Right cardiac atrium (tissue), 5 donors: ENCODE measurements at regions not wholly inside any gene's neighbourhood (a gene's known extent, or its start where the extent isn't known, plus 50 kb on each side); places are given as distances from the start of the nearest gene placed in this dataset.
A peak's percentile ranks its signal among the peaks of the same experiment; 100 is the strongest.
"Not testable (repeated sequence)": the region's sequence is repeated elsewhere in the genome, so short reads cannot be mapped to it uniquely, and the experiment has no call there.

ENCODE experiments used
- ATAC-seq, 2 donors: fragments of 200-7000 bp; cut with Tn5 transposase; one replicate each; pipeline versions ENCODE4 v1.8.0 to v1.9.1; 2020; ENCODE audit warnings: moderate library complexity in 2 of 2, mild to moderate bottlenecking in 1 of 2
- DNase-seq, 3 donors: peaks; one replicate each; pipeline ENCODE4 v3.0.0-alpha.2; 2020
- H3K27ac ChIP-seq: one replicate; pipeline ENCODE4 v1.5.1; 2013; ENCODE audit warnings: mild to moderate bottlenecking, low read length, control low read depth, moderate library complexity
- H3K27me3 ChIP-seq: one replicate; pipeline ENCODE4 v1.6.1; 2013; ENCODE audit not compliant: control insufficient read depth, insufficient read depth
- H3K4me1 ChIP-seq: one replicate; pipeline ENCODE4 v1.6.1; 2013; ENCODE audit warnings: low read length; ENCODE audit not compliant: control insufficient read depth, insufficient read depth
- H3K4me3 ChIP-seq: one replicate; pipeline ENCODE4 v1.5.1; 2013; ENCODE audit warnings: low read length, control low read depth
- H3K9me3 ChIP-seq: one replicate; pipeline ENCODE4 v1.6.1; 2013; ENCODE audit warnings: low read length; ENCODE audit not compliant: control insufficient read depth
- WGBS: extraction: QIAGEN DNeasy Blood & Tissue Kit; methylation state at CpG from one replicate; pipeline ENCODE4 v1.1.7; 2013; 5-methylcytosine and 5-hydroxymethylcytosine counted together
- intact Hi-C, 4 donors: fragments of 100-400 bp; cut with DNase I; formaldehyde crosslinking; loops; one replicate each; pipeline versions ENCODE4 v1.11.0 to v1.14.0; 2022 to 2023
- donor health status: healthy with polysubstance abuse.
- donor health status: DM: no; HTN: yes; CAD: no.
- donor health status: DM: no; HTN: no; CAD: no.
- donor health status: DM: no; HTN: yes; CAD: no; lungs with severe emphysema.
- donor health status: DM: yes; HTN: yes; CAD: no.

GRCh38 chrY:26491507-26491906 lies 869.6 kb downstream of the CDY1 start:
- H3K4me1 ChIP-seq, intact Hi-C loops: not testable (repeated sequence)
- 25% methylated on average over 3 of the region's 3 CpGs for WGBS

GRCh38 chrY:26521436-26521835 lies 899.5 kb downstream of the CDY1 start:
- H3K9me3 ChIP-seq, intact Hi-C loops, H3K4me1 ChIP-seq, ATAC-seq, H3K27me3 ChIP-seq, H3K27ac ChIP-seq, H3K4me3 ChIP-seq, DNase-seq: not testable (repeated sequence)
- no CpG with 5 or more reads among the region's 2 CpGs for WGBS

More at GRCh38 chrY:26491507-26491906, 869.6 kb downstream of the CDY1 start:
- not testable (repeated sequence) for H3K27ac ChIP-seq, DNase-seq, H3K9me3 ChIP-seq, H3K27me3 ChIP-seq, ATAC-seq, H3K4me3 ChIP-seq

GRCh38 chrY:26555015-26555414 lies 933.1 kb downstream of the CDY1 start:
- Histone ChIP-seq H3K9me3 (no peaks in the 10 kb centered on the region), H3K27me3 (no peaks in the 10 kb centered on the region), H3K4me1 (no peaks in the 10 kb centered on the region), H3K4me3 (no peak overlapping the region), H3K27ac (no peak overlapping the region)
- intact Hi-C loops, result no loop called here
- no peak for ATAC-seq
- 95% methylated on average over 2 of the region's 2 CpGs for WGBS
- DNase-seq, result no peak

- H3K27me3 ChIP-seq, H3K4me1 ChIP-seq, H3K27ac ChIP-seq, H3K9me3 ChIP-seq, intact Hi-C loops, ATAC-seq, H3K4me3 ChIP-seq: not testable (repeated sequence)
- WGBS, result 48% methylated on average over 4 of the region's 4 CpGs
- peak in 1 of 3 donors; percentile 1 for DNase-seq
Observed at GRCh38 chrY:26562976-26563375, 941.1 kb downstream of the CDY1 start.
